Stomach (tissue), 8 donors: ENCODE measurements at regions not wholly inside any gene's neighbourhood (a gene's known extent, or its start where the extent isn't known, plus 50 kb on each side); places are given as distances from the start of the nearest gene placed in this dataset.
A peak's percentile ranks its signal among the peaks of the same experiment; 100 is the strongest.

Experiments used
- DNase-seq, 2 donors: peaks; one replicate each; pipeline versions ENCODE4 v3.0.0 to v3.0.0-alpha.2; 2013 to 2019
- H3K27ac ChIP-seq, 5 donors: fragments of 200-600 bp in 4 of 5; sonication (generic) in 4 of 5; one replicate each; pipeline ENCODE4 v1.5.1; 2013 to 2019; ENCODE audit warnings: mild to moderate bottlenecking in 1 of 5, moderate library complexity in 1 of 5
- H3K27me3 ChIP-seq, 3 donors: fragments of 200-600 bp; sonication (generic); one replicate each; pipeline ENCODE4 v1.5.1; 2017 to 2019; ENCODE audit warnings: mixed run types in 1 of 3
- H3K36me3 ChIP-seq, 4 donors: fragments of 200-600 bp; sonication (generic); 1 replicate in 3 of 4; 2 replicates in 1 of 4; pipeline ENCODE4 v1.5.1; 2016 to 2019
- H3K4me1 ChIP-seq, 4 donors: fragments of 200-600 bp; sonication (generic); one replicate each; pipeline ENCODE4 v1.5.1; 2016 to 2019
- H3K4me3 ChIP-seq, 4 donors: fragments of 200-600 bp; sonication (generic) in 3 of 4; one replicate each; pipeline ENCODE4 v1.5.1; 2016 to 2019; ENCODE audit warnings: mild to moderate bottlenecking in 1 of 4
- H3K9me3 ChIP-seq, 4 donors: fragments of 200-600 bp; sonication (generic); one replicate each; pipeline ENCODE4 v1.5.1; 2016 to 2019
- CTCF ChIP-seq, 7 experiments: fragments of 450-650 bp in 4 of 7; fragments of 200-600 bp in 3 of 7; sonication (generic) in 3 of 7; IDR thresholded peaks; one replicate each; pipeline ENCODE4 v1.5.1; 2016 to 2019; ENCODE audit warnings: antibody characterized with exemption in 7 of 7, control low read depth in 2 of 7, mild to moderate bottlenecking in 1 of 7
- EP300 ChIP-seq: sonication (generic); formaldehyde crosslinking; IDR thresholded peaks from one replicate; pipeline ENCODE4 v1.6.1; 2017; ENCODE audit warnings: antibody characterized with exemption
- POLR2A ChIP-seq, 4 donors: fragments of 450-650 bp; IDR thresholded peaks; one replicate each; pipeline ENCODE4 v1.6.1; 2016; ENCODE audit warnings: antibody characterized with exemption in 4 of 4, control low read depth in 2 of 4, mild to moderate bottlenecking in 1 of 4, moderate library complexity in 1 of 4
- POLR2AphosphoS5 ChIP-seq, 3 donors: sonication (generic); formaldehyde crosslinking; IDR thresholded peaks; one replicate each; pipeline ENCODE4 v1.6.1; 2016; ENCODE audit warnings: antibody characterized with exemption in 3 of 3
- WGBS, 5 donors: extraction: QIAGEN DNeasy Blood & Tissue Kit in 3 of 5; methylation state at CpG; one replicate each; pipeline versions ENCODE4 v1.1.5 to v1.1.7; 2013 to 2018; 5-methylcytosine and 5-hydroxymethylcytosine counted together
- intact Hi-C: fragments of 100-400 bp; cut with DNase I; formaldehyde crosslinking; loops from one replicate; pipeline ENCODE4 v1.15.1; 2023; ENCODE audit warnings: low total_unique reads
- donor health status: healthy with polysubstance abuse.
- donor health status: Bipolar disorder and iron deficiency.
- donor health status: healthy.

GRCh38 chr10:113368666-113369364 lies 184.0 kb upstream of the HABP2 start:
- Histone ChIP-seq H3K36me3 (no peaks in the 10 kb centered on the region), H3K27ac (no peak overlapping the region), H3K4me1 (no peaks in the 10 kb centered on the region), H3K4me3 (no peak overlapping the region), H3K27me3 (no peaks in the 10 kb centered on the region), H3K9me3 (peaks cover 0 to 7% (median 4%) of the 10 kb centered on the region in 4 donors)
- peak in 1 of 2 donors; percentile 27 for DNase-seq
- intact Hi-C loops: no loop called here
- no peak for TF ChIP-seq CTCF (IDR thresholded peaks at IDR 0.05)
- TF ChIP-seq EP300: no peak
- TF ChIP-seq POLR2AphosphoS5 (IDR thresholded peaks at IDR 0.05): no peak
- no peak for TF ChIP-seq POLR2A (IDR thresholded peaks at IDR 0.05)
- WGBS, 5 donors: 64 to 74% (median 69%) methylated on average over 6 of the region's 6 CpGs

GRCh38 chr10:113369365-113369694 lies 183.5 kb upstream of the HABP2 start:
- Histone ChIP-seq H3K9me3 (peaks cover 0 to 7% (median 4%) of the 10 kb centered on the region in 4 donors), H3K4me3 (no peak overlapping the region), H3K36me3 (no peaks in the 10 kb centered on the region), H3K27me3 (no peaks in the 10 kb centered on the region), H3K27ac (no peak overlapping the region), H3K4me1 (no peaks in the 10 kb centered on the region)
- TF ChIP-seq CTCF (IDR thresholded peaks at IDR 0.05) (no peak), POLR2AphosphoS5 (IDR thresholded peaks at IDR 0.05) (no peak), EP300 (no peak), POLR2A (IDR thresholded peaks at IDR 0.05) (no peak)
- no peak for DNase-seq
- intact Hi-C loops: no loop called here
- 43 to 54% (median 50%) methylated on average over 5 of the region's 5 CpGs for WGBS, 5 donors

GRCh38 chr10:113376428-113376827 lies 176.4 kb upstream of the HABP2 start:
- TF ChIP-seq POLR2A (IDR thresholded peaks at IDR 0.05) (no peak), POLR2AphosphoS5 (IDR thresholded peaks at IDR 0.05) (no peak), CTCF (IDR thresholded peaks at IDR 0.05) (no peak), EP300 (no peak)
- H3K4me1 ChIP-seq: peaks cover 0 to 3% (median 1%) of the 10 kb centered on the region in 4 donors
- no peaks in the 10 kb centered on the region for H3K27me3 ChIP-seq
- no peaks in the 10 kb centered on the region for H3K9me3 ChIP-seq
- 25 to 39% (median 31%) methylated on average over 1 of the region's 1 CpG for WGBS, 5 donors
- no peaks in the 10 kb centered on the region for H3K36me3 ChIP-seq
- intact Hi-C loops: no loop called here
- DNase-seq: no peak
- H3K4me3 ChIP-seq: no peak overlapping the region
- no peak overlapping the region for H3K27ac ChIP-seq

GRCh38 chr10:113379091-113379490 lies 173.8 kb upstream of the HABP2 start:
- no peak for TF ChIP-seq CTCF (IDR thresholded peaks at IDR 0.05)
- no peak for TF ChIP-seq POLR2AphosphoS5 (IDR thresholded peaks at IDR 0.05)
- no peak for TF ChIP-seq EP300
- no peak for TF ChIP-seq POLR2A (IDR thresholded peaks at IDR 0.05)
- H3K4me1 ChIP-seq: peaks cover 0 to 29% (median 15%) of the 10 kb centered on the region in 4 donors
- H3K36me3 ChIP-seq: no peaks in the 10 kb centered on the region
- WGBS, 5 donors: 87 to 100% (median 95%) methylated on average over 1 of the region's 1 CpG
- no peak overlapping the region for H3K4me3 ChIP-seq
- DNase-seq: no peak
- H3K9me3 ChIP-seq: no peaks in the 10 kb centered on the region
- intact Hi-C loops: no loop called here
- H3K27me3 ChIP-seq: no peaks in the 10 kb centered on the region
- no peak overlapping the region for H3K27ac ChIP-seq
